ENCODE measurements at regions not wholly inside any gene's neighbourhood (a gene's known extent, or its start where the extent isn't known, plus 50 kb on each side); places are given as distances from the start of the nearest gene placed in this dataset.

- no peak overlapping the region for H3K4me3 Mint-ChIP-seq
- H3K27me3 Mint-ChIP-seq (ENCODE audit: insufficient read depth): peaks cover 1% of the 10 kb centered on the region
- no peaks in the 10 kb centered on the region for H3K36me3 Mint-ChIP-seq (ENCODE audit: low read depth)
- no peak overlapping the region for H3K27ac Mint-ChIP-seq
- no peak for TF ChIP-seq CTCF (IDR thresholded peaks at IDR 0.05)
- H3K4me1 Mint-ChIP-seq (ENCODE audit: low read depth): no peaks in the 10 kb centered on the region
- no peaks in the 10 kb centered on the region for H3K9me3 Mint-ChIP-seq
- DNase-seq: no peak
Observed at GRCh38 chr18:25780105-25780504, 310.3 kb downstream of the SS18 start.

GRCh38 chr18:25771796-25772195 lies 318.6 kb downstream of the SS18 start:
- no peak overlapping the region for H3K4me3 Mint-ChIP-seq
- no peaks in the 10 kb centered on the region for H3K36me3 Mint-ChIP-seq (ENCODE audit: low read depth)
- no peaks in the 10 kb centered on the region for H3K9me3 Mint-ChIP-seq
- TF ChIP-seq CTCF (IDR thresholded peaks at IDR 0.05): no peak
- no peak for DNase-seq
- no peaks in the 10 kb centered on the region for H3K4me1 Mint-ChIP-seq (ENCODE audit: low read depth)
- H3K27me3 Mint-ChIP-seq (ENCODE audit: insufficient read depth): peaks cover 8% of the 10 kb centered on the region; the same call in 1 of the 2 replicates
- no peak overlapping the region for H3K27ac Mint-ChIP-seq

- DNase-seq: no peak
- Mint-ChIP-seq H3K36me3 (ENCODE audit: low read depth) (no peaks in the 10 kb centered on the region), H3K27ac (no peak overlapping the region), H3K4me1 (ENCODE audit: low read depth) (no peaks in the 10 kb centered on the region), H3K27me3 (ENCODE audit: insufficient read depth) (peaks cover 4% of the 10 kb centered on the region; the same call in 1 of the 2 replicates), H3K9me3 (no peaks in the 10 kb centered on the region), H3K4me3 (no peak overlapping the region)
- no peak for TF ChIP-seq CTCF (IDR thresholded peaks at IDR 0.05)
Observed at GRCh38 chr18:25764777-25765176, 325.6 kb downstream of the SS18 start.

GRCh38 chr18:25759111-25759510 lies 331.3 kb downstream of the SS18 start:
- no peak overlapping the region for H3K4me3 Mint-ChIP-seq
- H3K27me3 Mint-ChIP-seq (ENCODE audit: insufficient read depth): no peaks in the 10 kb centered on the region
- TF ChIP-seq CTCF (IDR thresholded peaks at IDR 0.05): no peak
- no peak for DNase-seq
- H3K27ac Mint-ChIP-seq: no peak overlapping the region
- H3K9me3 Mint-ChIP-seq: no peaks in the 10 kb centered on the region
- H3K36me3 Mint-ChIP-seq (ENCODE audit: low read depth): no peaks in the 10 kb centered on the region
- H3K4me1 Mint-ChIP-seq (ENCODE audit: low read depth): peaks cover 6% of the 10 kb centered on the region; the same call in 1 of the 2 replicates

GRCh38 chr18:25743646-25744151 lies 346.7 kb downstream of the SS18 start:
- H3K36me3 Mint-ChIP-seq (ENCODE audit: low read depth): no peaks in the 10 kb centered on the region
- no peaks in the 10 kb centered on the region; the same call in 1 of the 2 replicates for H3K9me3 Mint-ChIP-seq
- no peak for DNase-seq
- no peaks in the 10 kb centered on the region for H3K4me1 Mint-ChIP-seq (ENCODE audit: low read depth)
- no peak overlapping the region for H3K27ac Mint-ChIP-seq
- H3K27me3 Mint-ChIP-seq (ENCODE audit: insufficient read depth): no peaks in the 10 kb centered on the region
- no peak overlapping the region for H3K4me3 Mint-ChIP-seq
- no peak for TF ChIP-seq CTCF (IDR thresholded peaks at IDR 0.05)

- peaks cover 8% of the 10 kb centered on the region; the same call in 1 of the 2 replicates for H3K4me1 Mint-ChIP-seq (ENCODE audit: low read depth)
- DNase-seq: no peak
- no peaks in the 10 kb centered on the region for H3K9me3 Mint-ChIP-seq
- peaks cover 5% of the 10 kb centered on the region; the same call in 1 of the 2 replicates for H3K27me3 Mint-ChIP-seq (ENCODE audit: insufficient read depth)
- no peak overlapping the region for H3K27ac Mint-ChIP-seq
- no peaks in the 10 kb centered on the region for H3K36me3 Mint-ChIP-seq (ENCODE audit: low read depth)
- H3K4me3 Mint-ChIP-seq: no peak overlapping the region
- TF ChIP-seq CTCF (IDR thresholded peaks at IDR 0.05): no peak
Observed at GRCh38 chr18:25739376-25739775, 351.0 kb downstream of the SS18 start.
